SK-N-MC (cell line): ENCODE measurements at regions not wholly inside any gene's neighbourhood (a gene's known extent, or its start where the extent isn't known, plus 50 kb on each side); places are given as distances from the start of the nearest gene placed in this dataset.

ENCODE experiments used
- EZH2 ChIP-seq: fragments of 200-600 bp; sonication (generic); IDR thresholded peaks from one replicate; pipeline ENCODE4 v1.6.1; 2017; ENCODE audit warnings: antibody characterized with exemption
- POLR2AphosphoS5 ChIP-seq: IDR thresholded peaks from 2 replicates; pipeline ENCODE4 v1.6.1; 2012; ENCODE audit warnings: mild to moderate bottlenecking, low read depth, low read length, borderline replicate concordance

GRCh38 chr12:60271816-60272215, 676.0 kb downstream of the SLC16A7 start:
- TF ChIP-seq POLR2AphosphoS5 (no peak), EZH2 (no peak)
